HG03045 (cell line): ENCODE measurements at regions not wholly inside any gene's neighbourhood (a gene's known extent, or its start where the extent isn't known, plus 50 kb on each side); places are given as distances from the start of the nearest gene placed in this dataset.
"Not testable (repeated sequence)": the region's sequence is repeated elsewhere in the genome, so short reads cannot be mapped to it uniquely, and the experiment has no call there.

Experiments
- ATAC-seq: cut with Tn5 transposase; IDR thresholded peaks from one replicate; pipeline ENCODE4 v1.9.1; 2021; ENCODE audit warnings: mild to moderate bottlenecking, moderate library complexity; ENCODE audit not compliant: unreplicated experiment

DNA sequence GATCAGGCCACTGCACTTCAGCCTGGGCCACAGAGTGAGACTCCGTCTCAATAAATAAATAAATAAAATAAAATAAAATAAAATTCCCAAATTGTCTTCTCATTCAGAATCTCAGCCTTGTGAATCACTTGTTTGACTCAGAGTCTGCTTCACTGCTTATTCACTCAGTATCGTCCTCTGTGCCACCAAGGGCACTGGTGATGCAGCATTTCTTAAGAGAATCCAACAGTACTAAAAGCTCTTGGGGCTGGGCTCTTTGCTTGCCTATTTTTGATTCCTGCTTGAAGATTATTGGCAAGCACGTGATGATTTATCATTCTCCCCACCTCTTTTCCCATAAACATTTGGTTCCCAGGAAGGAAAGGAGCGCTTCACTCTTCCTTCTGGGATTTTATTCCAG, 54.8 kb upstream of the HMGB1 start:
- no peak for ATAC-seq

DNA sequence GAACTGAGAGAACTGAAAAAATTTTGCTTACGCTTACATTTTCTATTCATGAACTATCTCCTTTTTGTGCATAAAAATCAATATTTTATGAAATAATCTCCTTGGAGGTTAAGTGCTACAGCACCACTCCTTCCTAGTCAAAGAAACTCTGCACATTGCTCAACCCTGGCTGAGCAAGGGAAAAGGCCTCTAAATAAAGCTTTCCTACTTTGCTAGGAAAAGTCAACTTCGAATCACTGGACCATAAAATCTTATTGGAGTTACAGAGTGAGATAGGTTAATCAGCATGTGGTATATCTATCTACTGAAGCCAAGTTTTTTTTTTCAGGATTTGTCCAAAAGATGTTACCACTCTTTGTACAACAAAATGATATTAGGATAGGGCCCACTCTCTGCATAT, 57.5 kb upstream of the HMGB1 start:
- no peak for ATAC-seq

DNA sequence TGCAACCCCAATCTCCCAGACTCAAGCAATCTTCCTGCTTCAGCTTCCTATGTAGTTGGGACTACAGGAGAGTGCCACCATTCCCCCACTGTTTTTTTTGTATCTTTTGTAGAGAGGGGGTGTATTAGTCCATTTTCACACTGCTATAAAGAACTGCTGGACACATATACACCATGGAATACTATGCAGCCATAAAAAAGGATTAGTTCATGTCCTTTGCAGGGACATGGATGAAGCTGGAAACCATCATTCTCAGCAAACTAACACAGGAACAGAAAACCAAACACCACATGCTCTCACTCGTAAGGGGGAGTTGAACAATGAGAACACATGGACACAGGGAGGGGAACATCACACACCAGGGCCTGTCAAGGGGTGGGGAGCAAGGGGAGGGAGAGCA, 58.1 kb upstream of the HMGB1 start:
- not testable (repeated sequence) for ATAC-seq

DNA sequence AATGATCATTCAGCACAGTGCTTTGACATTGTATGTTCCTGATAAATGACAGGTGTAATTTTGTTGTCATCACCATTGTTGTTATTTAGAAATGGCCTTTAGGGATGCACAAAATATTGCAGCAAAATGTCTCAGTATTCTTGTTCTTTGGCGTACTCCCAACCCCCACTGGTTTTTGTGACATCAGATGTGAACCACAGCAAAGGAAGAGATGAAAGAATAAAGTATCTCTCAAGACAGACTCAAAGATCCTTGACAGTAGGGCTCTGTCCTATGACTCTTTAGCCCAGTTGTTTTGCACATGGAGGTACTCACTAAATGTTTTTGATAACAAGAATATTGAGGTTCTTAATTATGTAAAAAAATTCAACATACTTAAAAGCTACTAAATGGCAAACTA, 59.5 kb upstream of the HMGB1 start:
- not testable (repeated sequence) for ATAC-seq

DNA sequence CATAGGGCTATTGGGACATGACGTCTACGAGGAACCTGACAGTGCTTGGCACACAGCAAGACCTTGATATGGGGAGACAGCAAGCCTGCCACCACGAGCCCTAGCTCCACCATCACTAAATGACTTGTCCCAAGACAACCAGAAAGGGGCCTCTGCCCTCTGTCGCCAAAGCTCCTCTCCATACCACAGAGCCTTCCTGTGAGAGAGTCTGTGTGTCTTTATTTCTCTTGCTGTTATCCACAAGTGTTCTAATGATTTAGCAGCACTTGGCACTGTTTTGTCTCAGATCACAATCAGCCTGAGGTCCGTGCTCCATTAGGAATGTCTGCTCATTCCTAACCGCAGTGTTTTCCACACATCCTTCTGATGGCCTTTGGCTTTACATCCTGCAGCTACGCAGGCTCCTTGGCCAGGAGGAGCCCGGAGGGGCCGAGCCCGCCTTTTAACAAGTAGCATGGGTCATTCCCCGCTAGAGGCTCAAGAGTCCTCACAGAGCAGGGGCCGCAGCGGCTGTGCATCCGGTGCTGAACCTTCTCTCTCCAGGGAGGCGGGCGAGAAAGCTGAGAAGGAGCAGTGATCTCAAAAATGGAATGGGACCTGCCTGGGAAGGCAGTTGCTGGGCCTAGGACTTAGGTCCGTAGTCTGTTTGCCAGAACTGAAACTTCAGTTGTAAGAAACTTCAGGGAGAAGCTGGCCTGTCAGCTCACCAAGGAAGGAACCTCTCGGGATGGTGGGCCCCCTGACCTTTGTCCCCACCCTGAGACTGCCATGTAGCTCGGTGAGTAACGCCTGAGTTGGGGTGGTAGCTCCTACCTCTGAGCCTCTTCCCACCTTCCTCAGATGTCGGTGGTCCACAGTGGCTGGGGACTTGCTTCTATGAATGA, 61.1 kb upstream of the HMGB1 start:
- ATAC-seq = no peak

DNA sequence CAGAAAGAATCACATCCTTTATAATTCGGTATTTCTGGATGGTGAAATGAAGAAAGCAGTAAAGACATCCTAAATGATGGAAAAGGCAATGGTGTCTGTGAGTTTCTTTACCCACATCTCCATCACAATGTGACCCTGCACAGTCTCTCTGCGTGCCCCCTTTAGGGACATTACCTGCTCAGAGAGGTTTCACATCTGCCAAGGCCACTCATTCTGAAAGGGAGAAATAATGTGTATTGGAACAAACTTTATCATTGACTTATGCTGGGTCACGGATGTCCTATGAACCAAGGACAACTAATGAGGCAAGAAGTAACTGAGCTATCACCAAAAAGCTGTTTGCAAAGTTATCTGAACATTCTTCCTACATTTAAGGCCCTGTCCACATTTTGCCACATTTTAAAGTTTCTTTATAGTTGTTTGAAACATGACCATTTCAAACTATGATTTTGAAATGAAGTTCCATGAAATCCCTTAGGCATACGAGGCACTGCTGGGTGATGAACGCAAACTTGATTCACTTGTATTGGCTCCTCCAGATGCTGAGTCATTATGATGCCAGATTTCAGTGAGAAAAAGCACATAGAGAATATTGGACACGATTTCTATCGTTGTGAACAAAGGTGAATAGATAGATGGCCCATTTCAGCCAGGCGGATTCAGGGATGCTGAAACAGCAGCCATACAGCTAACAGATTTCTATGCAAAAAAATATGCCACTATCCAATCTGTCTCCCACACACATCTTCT, 63.5 kb upstream of the HMGB1 start:
- ATAC-seq = peak; percentile 55

DNA sequence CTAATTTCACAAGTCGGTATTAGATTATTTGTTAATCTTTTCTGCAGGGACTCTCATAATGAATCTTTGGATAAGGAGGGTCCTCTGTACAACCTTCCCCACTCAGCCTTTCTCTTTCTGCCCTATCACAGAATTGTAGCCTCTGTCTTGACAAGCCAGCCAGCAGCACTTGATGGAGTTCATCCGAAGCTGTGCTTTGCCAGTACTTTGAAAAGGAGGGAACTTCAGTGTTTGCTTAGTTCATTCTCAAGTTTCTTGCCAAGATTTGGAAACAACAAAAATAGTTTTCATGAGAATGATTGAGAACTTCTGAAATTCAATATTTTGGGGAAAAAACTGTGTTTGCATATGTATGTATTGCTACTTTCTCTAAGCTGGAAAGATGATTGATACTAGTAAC, 69.3 kb upstream of the HMGB1 start:
- ATAC-seq = no peak

DNA sequence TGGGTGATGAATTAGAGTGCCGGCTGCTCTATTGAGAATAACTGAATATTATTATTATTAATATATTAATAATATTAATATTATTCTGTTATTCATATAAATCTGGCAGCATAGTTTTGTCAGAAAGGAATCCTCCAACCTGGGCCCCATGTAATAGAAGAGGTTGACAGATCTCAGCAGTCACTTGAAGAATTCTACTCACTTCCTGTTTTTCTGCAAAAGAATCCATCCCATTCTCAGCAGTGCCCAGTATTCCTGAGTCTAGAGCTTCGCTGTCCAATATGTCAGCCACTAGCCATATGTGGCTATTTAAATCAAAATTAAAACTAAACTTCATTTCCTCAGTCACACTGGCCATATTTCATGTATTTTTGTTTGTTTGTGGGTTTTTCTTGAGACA, 72.4 kb upstream of the USPL1 start:
- ATAC-seq = no peak

DNA sequence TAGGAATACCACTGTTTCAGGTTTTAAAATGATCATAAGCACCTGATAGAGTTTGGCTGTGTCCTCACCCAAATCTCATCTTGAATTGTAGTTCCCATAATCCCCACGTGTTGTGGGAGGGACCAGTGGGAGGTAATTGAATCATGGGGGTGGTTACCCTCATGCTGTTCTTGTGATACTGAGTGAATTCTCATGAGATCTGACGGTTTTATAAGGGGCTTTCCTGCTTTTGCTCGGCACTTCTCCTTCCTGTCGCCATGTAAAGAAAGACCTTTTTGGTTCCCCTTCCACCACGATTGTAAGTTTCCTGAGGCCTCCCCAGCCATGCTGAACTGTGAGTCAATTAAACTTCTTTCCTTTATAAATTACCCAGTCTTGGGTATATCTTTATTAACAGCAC, 69.7 kb upstream of the USPL1 start:
- ATAC-seq = not testable (repeated sequence)

DNA sequence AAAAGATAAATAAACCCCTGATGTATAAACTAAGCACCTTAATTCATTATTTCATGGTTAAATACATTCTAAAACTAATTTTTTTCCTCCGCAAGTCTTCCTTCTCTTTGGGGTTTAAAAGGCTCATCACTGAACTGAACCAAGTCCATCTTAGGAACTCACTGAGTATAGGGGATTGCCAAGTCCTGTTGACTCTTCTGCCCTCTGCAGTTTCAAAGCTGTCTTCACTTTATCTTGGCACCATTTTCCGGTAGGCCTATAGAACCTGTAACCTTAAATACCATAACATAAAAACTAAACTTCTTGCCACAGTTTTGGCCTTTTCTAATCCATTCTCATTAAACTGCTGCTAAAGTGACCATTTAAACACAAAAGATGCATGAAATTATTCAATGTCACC, 66.5 kb upstream of the USPL1 start:
- ATAC-seq = no peak

DNA sequence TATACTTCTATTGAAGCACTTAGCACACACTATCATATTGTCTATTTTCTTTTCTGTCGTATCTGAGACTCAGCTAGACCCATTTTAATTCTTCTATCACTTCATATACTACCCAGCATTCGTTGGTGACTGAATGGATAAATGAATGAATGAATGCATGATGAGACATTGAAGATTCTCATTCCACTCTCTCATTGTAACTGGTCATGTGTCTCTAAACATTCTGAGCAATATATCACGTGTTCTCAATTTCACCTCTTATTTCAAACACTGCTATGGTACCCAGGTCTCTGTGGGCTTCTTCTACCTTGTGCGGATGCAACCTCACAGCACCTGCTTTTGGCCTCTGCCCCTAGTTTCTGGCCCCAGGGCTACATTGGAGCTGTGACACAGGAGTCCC, 65.2 kb upstream of the USPL1 start:
- no peak for ATAC-seq

DNA sequence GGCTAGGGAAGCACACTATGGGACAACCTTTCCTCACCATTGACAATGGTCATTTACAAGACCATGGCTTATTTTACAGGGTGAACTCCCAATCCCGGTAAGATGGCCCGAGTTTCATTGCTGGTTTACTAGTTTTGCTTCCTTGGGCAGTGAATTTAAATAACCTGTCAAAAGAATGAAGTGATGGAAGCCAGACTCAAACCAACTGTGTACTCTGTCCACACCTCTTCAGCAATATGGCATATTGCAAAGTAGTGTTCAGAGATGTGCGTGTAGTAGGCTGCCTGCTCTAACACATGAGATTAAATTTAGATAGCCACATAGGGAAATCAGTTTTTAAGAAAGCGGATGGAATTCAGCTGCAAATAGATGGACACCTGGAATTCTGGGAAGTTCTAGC, 58.4 kb upstream of the USPL1 start:
- ATAC-seq = no peak

DNA sequence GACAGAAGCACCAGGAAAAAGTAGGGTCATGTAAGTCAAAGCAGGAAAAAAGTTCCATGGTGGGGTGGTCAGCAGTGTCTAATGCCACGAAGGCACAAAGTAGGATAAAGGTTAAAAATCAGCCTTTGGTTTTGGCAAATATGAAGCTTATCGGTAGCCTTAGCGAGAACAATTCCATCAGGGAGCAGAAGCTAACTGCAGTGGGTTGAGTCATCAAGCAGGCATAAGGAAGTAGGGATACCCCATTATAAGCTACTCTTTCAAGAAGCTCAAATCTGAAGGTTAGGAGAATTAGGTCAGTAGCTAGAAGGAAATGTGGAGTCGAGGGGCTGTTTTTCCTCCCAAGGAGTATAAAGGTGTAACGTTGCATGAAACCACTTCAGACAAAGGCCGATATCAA, 57.5 kb upstream of the USPL1 start:
- no peak for ATAC-seq

DNA sequence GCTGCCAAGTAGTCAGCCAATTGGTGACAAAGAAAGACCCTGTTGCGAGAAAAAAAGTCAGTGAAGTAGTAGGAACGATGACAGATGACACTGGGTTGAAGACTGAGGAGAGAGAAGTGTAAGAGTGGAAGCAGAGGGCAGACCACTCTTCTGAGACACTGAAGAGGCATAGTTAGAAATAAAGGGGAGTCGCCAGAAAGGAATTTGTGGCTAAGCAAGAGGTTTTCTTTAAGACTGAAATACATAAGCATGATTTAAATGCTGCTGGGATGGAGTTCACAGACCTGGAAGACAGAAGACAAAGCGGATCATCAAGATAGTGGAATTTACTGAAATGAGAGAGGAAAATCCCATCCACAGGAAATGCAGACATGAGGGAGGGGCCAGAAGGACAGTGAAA, 56.2 kb upstream of the USPL1 start:
- ATAC-seq = no peak

DNA sequence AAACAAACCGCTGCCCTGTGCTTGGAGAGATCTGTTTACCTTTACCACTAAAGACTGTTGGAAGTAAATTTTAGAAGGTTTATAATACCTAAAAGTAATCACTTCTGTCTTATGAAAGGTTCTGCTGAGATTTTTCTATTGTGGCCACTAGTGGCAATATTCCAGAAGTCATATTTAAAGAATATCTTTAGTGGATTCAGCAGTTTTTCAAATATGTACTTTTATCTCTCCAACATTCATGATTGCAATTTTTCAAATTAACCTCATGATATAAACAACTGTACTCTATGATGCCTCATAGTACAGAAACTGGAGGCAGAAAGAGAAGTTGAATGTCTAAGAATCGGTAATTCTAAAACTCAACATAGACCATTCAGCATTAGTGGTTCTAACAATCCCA, 53.2 kb upstream of the USPL1 start:
- no peak for ATAC-seq

DNA sequence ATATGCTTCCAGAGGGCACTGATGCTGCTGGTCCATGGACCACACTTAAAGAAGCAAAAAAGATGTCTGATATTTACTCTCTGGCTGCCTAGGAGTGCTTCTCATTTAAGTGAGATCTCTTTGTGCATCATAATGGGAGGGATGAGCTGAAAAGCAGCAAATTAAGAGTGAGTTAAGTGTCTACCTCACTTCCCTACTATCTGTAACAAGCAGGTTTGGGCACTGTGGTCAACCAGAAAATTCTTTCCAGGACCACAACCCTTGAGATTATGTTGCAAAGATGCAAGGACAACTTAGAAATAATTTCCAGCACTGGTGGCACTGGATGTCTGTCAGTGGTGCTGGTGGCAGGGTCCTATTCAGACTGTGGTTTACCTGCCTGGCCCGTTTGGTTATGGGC, 52.1 kb upstream of the USPL1 start:
- no peak for ATAC-seq

DNA sequence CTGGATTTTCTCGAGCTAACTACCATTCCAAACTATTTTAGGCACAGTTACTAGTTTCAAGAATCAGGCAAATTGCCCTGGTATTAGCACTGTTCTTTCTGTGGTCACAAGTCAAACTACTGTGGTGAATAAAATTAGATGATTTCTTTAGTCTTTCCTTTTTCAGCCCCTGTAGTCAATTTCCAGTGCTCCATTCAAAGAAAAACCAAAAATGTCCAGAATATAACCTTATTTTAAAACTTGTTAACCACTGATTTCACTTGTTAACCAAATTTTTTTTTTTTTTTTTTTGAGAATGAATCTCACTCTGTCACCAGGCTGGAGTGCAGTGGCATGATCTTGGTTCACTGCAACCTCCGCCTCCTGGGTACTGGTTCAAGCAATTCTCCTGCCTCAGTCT, 50.6 kb upstream of the USPL1 start:
- ATAC-seq = no peak
